ENCODE measurements at regions not wholly inside any gene's neighbourhood (a gene's known extent, or its start where the extent isn't known, plus 50 kb on each side); places are given as distances from the start of the nearest gene placed in this dataset.

- Histone ChIP-seq H3K27me3 (replicated peaks; ENCODE audit: control insufficient read depth, insufficient read depth, low read length) (no peaks in the 10 kb centered on the region), H3K4me3 (ENCODE audit: low read depth, low read length) (no peak overlapping the region), H3K36me3 (ENCODE audit: control insufficient read depth, insufficient read depth, low read length) (no peaks in the 10 kb centered on the region), H3K9me3 (no peaks in the 10 kb centered on the region), H3K4me1 (no peaks in the 10 kb centered on the region)
- Mint-ChIP-seq H3K9me3 (ENCODE audit: unreplicated experiment) (no peaks in the 10 kb centered on the region), H3K4me3 (ENCODE audit: unreplicated experiment) (no peak overlapping the region), H3K36me3 (ENCODE audit: insufficient read depth, unreplicated experiment) (no peaks in the 10 kb centered on the region), H3K4me1 (ENCODE audit: low read depth, unreplicated experiment) (no peaks in the 10 kb centered on the region), H3K27me3 (ENCODE audit: insufficient read depth, unreplicated experiment) (peaks cover 13% of the 10 kb centered on the region), H3K27ac (ENCODE audit: unreplicated experiment) (no peak overlapping the region)
- no TSS peak for BruUV-seq (replicated peaks)
- ChIA-PET CTCF (no interaction called here), POLR2A (interaction anchor here (0.6 kb wide), 1 partner anchor 12 kb away, joined by 3 read pairs; no protein-coding TSS in a partner anchor)
- intact Hi-C loops (cut with micrococcal nuclease; ENCODE audit: unreplicated experiment) = no loop called here
- TF ChIP-seq CTCF (IDR thresholded peaks at IDR 0.05; ENCODE audit: insufficient read depth in 1 of 2, low read depth in 1 of 2, low read length in 1 of 2, severe bottlenecking in 1 of 2, unreplicated experiment in 1 of 2) = no peak
- no peak for DNase-seq
Measured at GRCh38 chr14:38855513-38855912, 247.5 kb downstream of the SEC23A start.

- CTCF ChIA-PET = no interaction called here
- intact Hi-C loops (cut with micrococcal nuclease; ENCODE audit: unreplicated experiment) = no loop called here
- Histone ChIP-seq H3K36me3 (ENCODE audit: control insufficient read depth, insufficient read depth, low read length) (no peaks in the 10 kb centered on the region), H3K4me3 (ENCODE audit: low read depth, low read length) (no peak overlapping the region), H3K9me3 (no peaks in the 10 kb centered on the region), H3K27me3 (replicated peaks; ENCODE audit: control insufficient read depth, insufficient read depth, low read length) (no peaks in the 10 kb centered on the region), H3K4me1 (no peaks in the 10 kb centered on the region)
- Mint-ChIP-seq H3K27ac (ENCODE audit: unreplicated experiment) (no peak overlapping the region), H3K27me3 (ENCODE audit: insufficient read depth, unreplicated experiment) (peaks cover 20% of the 10 kb centered on the region), H3K4me3 (ENCODE audit: unreplicated experiment) (no peak overlapping the region), H3K9me3 (ENCODE audit: unreplicated experiment) (no peaks in the 10 kb centered on the region), H3K36me3 (ENCODE audit: insufficient read depth, unreplicated experiment) (no peaks in the 10 kb centered on the region), H3K4me1 (ENCODE audit: low read depth, unreplicated experiment) (no peaks in the 10 kb centered on the region)
- POLR2A ChIA-PET = no interaction called here
- no TSS peak for BruUV-seq (replicated peaks)
- no peak for TF ChIP-seq CTCF (IDR thresholded peaks at IDR 0.05; ENCODE audit: insufficient read depth in 1 of 2, low read depth in 1 of 2, low read length in 1 of 2, severe bottlenecking in 1 of 2, unreplicated experiment in 1 of 2)
- no peak for DNase-seq
Measured at GRCh38 chr14:38851111-38851510, 251.9 kb downstream of the SEC23A start.

- Mint-ChIP-seq H3K9me3 (ENCODE audit: unreplicated experiment) (no peaks in the 10 kb centered on the region), H3K27me3 (ENCODE audit: insufficient read depth, unreplicated experiment) (peaks cover 20% of the 10 kb centered on the region), H3K36me3 (ENCODE audit: insufficient read depth, unreplicated experiment) (no peaks in the 10 kb centered on the region), H3K4me1 (ENCODE audit: low read depth, unreplicated experiment) (no peaks in the 10 kb centered on the region), H3K27ac (ENCODE audit: unreplicated experiment) (no peak overlapping the region), H3K4me3 (ENCODE audit: unreplicated experiment) (no peak overlapping the region)
- ChIA-PET CTCF (no interaction called here), POLR2A (no interaction called here)
- Histone ChIP-seq H3K4me1 (no peaks in the 10 kb centered on the region), H3K27me3 (replicated peaks; ENCODE audit: control insufficient read depth, insufficient read depth, low read length) (no peaks in the 10 kb centered on the region), H3K4me3 (ENCODE audit: low read depth, low read length) (no peak overlapping the region), H3K9me3 (no peaks in the 10 kb centered on the region), H3K36me3 (ENCODE audit: control insufficient read depth, insufficient read depth, low read length) (no peaks in the 10 kb centered on the region)
- TF ChIP-seq CTCF (IDR thresholded peaks at IDR 0.05; ENCODE audit: insufficient read depth in 1 of 2, low read depth in 1 of 2, low read length in 1 of 2, severe bottlenecking in 1 of 2, unreplicated experiment in 1 of 2) = no peak
- no TSS peak for BruUV-seq (replicated peaks)
- intact Hi-C loops (cut with micrococcal nuclease; ENCODE audit: unreplicated experiment) = no loop called here
- DNase-seq = no peak
Measured at GRCh38 chr14:38850664-38851063, 252.4 kb downstream of the SEC23A start.

Measured in Caco-2 (cell line).